GM12864 (cell line): ENCODE measurements at regions not wholly inside any gene's neighbourhood (a gene's known extent, or its start where the extent isn't known, plus 50 kb on each side); places are given as distances from the start of the nearest gene placed in this dataset.

Source experiments
- DNase-seq: peaks from one replicate; pipeline ENCODE4 v3.0.0-alpha.2; 2011; ENCODE audit warnings: low read depth
- H3K4me3 ChIP-seq: 2 replicates; pipeline ENCODE4 v1.5.1; 2011; ENCODE audit warnings: mild to moderate bottlenecking, low read depth, low read length, control low read depth
- CTCF ChIP-seq: IDR thresholded peaks from 2 replicates; pipeline ENCODE4 v1.5.1; 2011; ENCODE audit warnings: low read depth, mild to moderate bottlenecking, moderate library complexity, low read length, control low read depth, inconsistent platforms; ENCODE audit errors: missing control alignments

GRCh38 chrX:149198980-149199732 is 305.9 kb downstream of the IDS start:
- no peak for TF ChIP-seq CTCF
- H3K4me3 ChIP-seq, result no peak overlapping the region
- peak; percentile 24 for DNase-seq

DNA sequence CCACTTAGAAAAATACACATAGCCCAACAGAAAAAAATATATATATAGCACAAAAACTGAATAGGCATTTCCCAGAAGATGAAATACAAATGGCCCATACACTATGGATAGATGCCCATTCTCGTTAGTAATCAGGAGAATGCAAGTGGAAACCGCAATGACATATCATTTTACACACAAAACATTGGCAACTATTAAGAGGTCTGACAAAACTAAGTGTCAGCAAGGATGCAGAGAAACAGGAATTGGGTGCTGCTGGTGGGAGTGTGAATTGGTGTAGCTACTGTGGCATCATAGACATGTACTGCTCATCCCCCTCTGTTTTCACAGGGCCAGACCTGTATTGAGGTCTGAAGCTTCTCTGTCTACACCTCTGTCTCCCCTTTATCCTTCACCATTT is 320.0 kb downstream of the IDS start:
- no peak for DNase-seq
- no peak for TF ChIP-seq CTCF

GRCh38 chrX:149161435-149162088 is 343.5 kb downstream of the IDS start:
- H3K4me3 ChIP-seq, result no peak overlapping the region
- no peak for DNase-seq
- TF ChIP-seq CTCF, result no peak

More for the DNA sequence above, 320.0 kb downstream of the IDS start:
- H3K4me3 ChIP-seq, result no peak overlapping the region

GRCh38 chrX:149157976-149158375 is 347.1 kb downstream of the IDS start:
- DNase-seq, result no peak
- H3K4me3 ChIP-seq, result no peak overlapping the region
- no peak for TF ChIP-seq CTCF

DNA sequence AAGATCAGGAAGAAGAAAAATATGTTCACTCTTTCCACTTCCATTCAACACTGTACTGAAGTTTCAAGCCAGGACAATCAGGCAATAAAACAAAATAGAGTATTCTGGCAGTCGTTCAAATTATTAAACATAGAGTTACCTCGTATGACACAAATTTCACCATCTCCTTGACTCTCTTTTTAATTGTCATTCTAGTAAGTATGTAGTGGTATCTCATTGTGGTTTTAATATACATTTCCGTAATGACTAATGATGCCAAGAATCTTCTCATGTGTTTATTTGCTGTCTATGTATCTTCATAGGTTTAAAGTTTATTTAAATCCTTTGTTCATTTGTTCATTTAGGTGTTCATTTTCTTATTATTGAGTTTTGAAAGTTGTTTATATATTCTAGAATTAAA is 352.2 kb downstream of the IDS start:
- DNase-seq, result no peak
- TF ChIP-seq CTCF, result no peak
- no peak overlapping the region for H3K4me3 ChIP-seq

DNA sequence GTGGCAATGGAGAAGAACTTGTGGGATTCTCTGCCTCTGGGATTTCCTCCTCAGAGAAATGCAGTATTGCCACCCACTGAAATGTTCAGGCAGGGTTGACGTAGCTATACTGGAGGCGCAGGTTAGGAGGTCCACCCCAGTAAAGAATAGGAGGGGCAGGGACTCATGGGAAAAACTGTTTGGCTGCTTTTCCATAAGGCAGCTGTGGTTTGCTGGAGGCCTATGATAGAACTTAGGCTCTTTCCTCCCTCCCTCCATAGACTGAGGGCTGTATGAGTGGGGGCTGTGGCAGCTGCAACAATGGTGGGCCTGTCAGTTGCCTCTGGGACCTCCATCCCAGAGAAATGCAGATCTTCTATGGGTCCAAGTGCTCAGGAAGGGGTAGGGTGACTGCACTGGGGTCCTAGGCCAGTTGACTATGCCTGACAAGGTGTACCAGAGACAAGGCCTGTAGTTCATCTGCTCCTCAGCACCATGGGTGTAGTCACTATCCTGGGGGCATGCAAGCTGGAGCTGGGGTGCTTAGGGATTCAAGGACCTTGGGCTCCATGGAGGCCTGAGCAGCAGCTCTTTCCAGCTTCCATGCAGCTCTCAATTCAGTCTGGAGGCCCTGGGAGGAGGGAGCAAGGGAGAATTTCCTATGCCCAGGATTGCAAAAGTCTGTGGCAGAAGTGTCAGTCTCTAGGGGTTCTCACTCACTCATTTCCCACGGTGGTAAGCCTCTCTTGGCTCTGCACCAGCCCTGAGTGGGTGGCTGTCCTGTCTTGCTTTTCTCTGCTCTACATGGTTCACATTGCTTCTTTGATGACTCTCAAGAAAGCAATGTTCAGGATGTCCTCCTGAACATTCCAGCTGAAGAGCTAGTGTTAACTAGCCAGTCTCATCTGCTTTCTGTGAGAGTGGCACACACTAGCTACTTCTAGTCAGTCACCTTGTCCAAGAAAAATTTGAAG is 353.0 kb downstream of the IDS start:
- no peak for TF ChIP-seq CTCF
- DNase-seq, result no peak
- no peak overlapping the region for H3K4me3 ChIP-seq
